Stimulated activated naive CD8-positive, alpha-beta T cell treated with anti-CD3 and anti-CD28 coated beads, Interleukin-15, amount 100 ng/mL, for 72 hours (primary cell): ENCODE measurements at regions not wholly inside any gene's neighbourhood (a gene's known extent, or its start where the extent isn't known, plus 50 kb on each side); places are given as distances from the start of the nearest gene placed in this dataset.
"Not testable (repeated sequence)": the region's sequence is repeated elsewhere in the genome, so short reads cannot be mapped to it uniquely, and the experiment has no call there.

Experiments used
- ATAC-seq: fragments of 150-1000 bp; cut with Tn5 transposase; 2 replicates; pipeline ENCODE4 v1.10.0; 2021; ENCODE audit warnings: mild to moderate bottlenecking, moderate library complexity
- DNase-seq, 2 donors: peaks; one replicate each; pipeline ENCODE4 v3.0.0; 2021 to 2022
- H3K27ac Mint-ChIP-seq, 2 donors: one replicate each; pipeline ENCODE4 v1.8.0; 2022; ENCODE audit warnings: mild to moderate bottlenecking in 2 of 2, mixed read lengths in 2 of 2, moderate library complexity in 2 of 2
- H3K27me3 Mint-ChIP-seq: one replicate; pipeline ENCODE4 v1.8.0; 2022; ENCODE audit warnings: mixed read lengths
- H3K4me1 Mint-ChIP-seq: one replicate; pipeline ENCODE4 v1.8.0; 2022; ENCODE audit warnings: mild to moderate bottlenecking, mixed read lengths
- H3K4me3 Mint-ChIP-seq, 2 donors: one replicate each; pipeline ENCODE4 v1.8.0; 2022; ENCODE audit warnings: mild to moderate bottlenecking in 2 of 2, mixed read lengths in 2 of 2, moderate library complexity in 1 of 2
- H3K9me3 Mint-ChIP-seq, 2 donors: one replicate each; pipeline ENCODE4 v1.8.0; 2022; ENCODE audit warnings: mixed read lengths in 2 of 2

GRCh38 chr6:169406804-169407203 is 153.2 kb upstream of the THBS2 start:
- H3K27me3 Mint-ChIP-seq = peaks cover 12% of the 10 kb centered on the region

DNA sequence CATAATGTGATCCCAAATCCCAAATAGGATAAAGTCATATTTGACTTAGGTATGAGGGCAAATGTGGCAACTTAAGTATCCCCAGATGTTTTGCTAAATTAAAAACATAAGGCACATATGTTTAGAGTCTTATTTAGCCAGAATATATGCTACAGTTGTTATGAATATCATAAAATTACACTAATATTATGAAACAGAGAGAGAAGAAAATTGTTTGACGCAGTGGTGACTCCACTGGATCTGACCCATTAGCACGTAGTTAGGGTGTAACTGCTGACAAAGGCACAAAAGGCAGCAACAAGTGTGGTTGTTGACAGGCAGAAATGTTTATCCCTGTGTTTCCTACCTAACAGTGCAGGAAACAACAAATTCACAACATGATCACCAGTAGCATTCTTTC is 152.4 kb upstream of the THBS2 start:
- Mint-ChIP-seq H3K27ac (no peak overlapping the region), H3K4me1 (no peaks in the 10 kb centered on the region), H3K27me3 (peaks cover 12% of the 10 kb centered on the region), H3K9me3 (no peaks in the 10 kb centered on the region), H3K4me3 (no peak overlapping the region)
- no peak for DNase-seq
- ATAC-seq = no peak

More at GRCh38 chr6:169406804-169407203, 153.2 kb upstream of the THBS2 start:
- H3K27ac Mint-ChIP-seq = no peak overlapping the region
- no peaks in the 10 kb centered on the region for H3K4me1 Mint-ChIP-seq
- H3K4me3 Mint-ChIP-seq = no peak overlapping the region
- no peak for ATAC-seq
- no peaks in the 10 kb centered on the region for H3K9me3 Mint-ChIP-seq
- DNase-seq = no peak

DNA sequence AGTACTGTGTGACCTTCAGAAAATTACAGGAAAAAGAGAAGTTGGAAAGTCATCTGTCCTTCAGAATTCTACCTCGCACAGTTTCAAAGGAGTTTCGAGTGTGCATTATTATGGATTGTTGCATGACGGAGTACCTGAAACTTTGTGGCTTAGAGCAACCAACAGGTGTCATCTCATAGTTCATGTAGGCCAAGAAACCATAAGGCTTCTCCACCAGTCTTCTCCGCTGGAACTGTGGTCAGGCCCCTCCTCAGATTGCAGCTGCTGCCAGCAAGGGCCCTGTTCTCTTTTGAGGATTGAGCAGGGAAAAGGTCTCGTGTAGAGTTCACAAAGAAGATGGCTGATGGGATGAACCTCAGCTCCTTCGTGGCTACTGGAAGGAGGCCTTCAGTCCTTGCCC is 151.2 kb upstream of the THBS2 start:
- no peak for DNase-seq
- no peaks in the 10 kb centered on the region for H3K9me3 Mint-ChIP-seq
- ATAC-seq = no peak
- no peak overlapping the region for H3K27ac Mint-ChIP-seq
- H3K27me3 Mint-ChIP-seq = peaks cover 12% of the 10 kb centered on the region
- no peaks in the 10 kb centered on the region for H3K4me1 Mint-ChIP-seq
- no peak overlapping the region for H3K4me3 Mint-ChIP-seq

GRCh38 chr6:169398342-169399105 is 144.9 kb upstream of the THBS2 start:
- Mint-ChIP-seq H3K9me3 (no peaks in the 10 kb centered on the region), H3K27ac (no peak overlapping the region), H3K27me3 (peaks cover 10% of the 10 kb centered on the region), H3K4me3 (no peak overlapping the region), H3K4me1 (no peaks in the 10 kb centered on the region)
- DNase-seq (no peak), ATAC-seq (no peak)

DNA sequence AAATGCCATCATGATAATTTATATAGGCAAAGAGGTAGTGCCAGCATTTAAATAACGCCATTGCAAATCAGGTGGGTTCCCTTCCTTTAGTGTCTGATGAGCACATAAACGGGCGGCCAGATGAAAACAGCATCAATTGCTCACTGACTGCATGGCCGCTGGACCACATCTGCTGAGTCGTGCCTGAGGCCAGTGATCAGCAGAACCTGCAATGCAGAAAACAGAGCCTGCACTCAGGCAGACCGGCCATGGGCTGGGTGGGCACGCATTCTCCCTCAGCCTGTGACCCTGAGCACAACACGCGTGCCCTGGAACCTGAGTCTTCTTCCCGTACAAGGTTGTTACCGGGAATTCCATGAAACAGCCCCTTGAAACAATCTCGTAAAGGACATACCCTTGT is 144.0 kb upstream of the THBS2 start:
- Mint-ChIP-seq H3K9me3 (peaks cover 0 to under 1% of the 10 kb centered on the region in 2 donors), H3K4me1 (no peaks in the 10 kb centered on the region), H3K27ac (no peak overlapping the region), H3K4me3 (no peak overlapping the region), H3K27me3 (peaks cover 9% of the 10 kb centered on the region)
- ATAC-seq (no peak), DNase-seq (no peak)

DNA sequence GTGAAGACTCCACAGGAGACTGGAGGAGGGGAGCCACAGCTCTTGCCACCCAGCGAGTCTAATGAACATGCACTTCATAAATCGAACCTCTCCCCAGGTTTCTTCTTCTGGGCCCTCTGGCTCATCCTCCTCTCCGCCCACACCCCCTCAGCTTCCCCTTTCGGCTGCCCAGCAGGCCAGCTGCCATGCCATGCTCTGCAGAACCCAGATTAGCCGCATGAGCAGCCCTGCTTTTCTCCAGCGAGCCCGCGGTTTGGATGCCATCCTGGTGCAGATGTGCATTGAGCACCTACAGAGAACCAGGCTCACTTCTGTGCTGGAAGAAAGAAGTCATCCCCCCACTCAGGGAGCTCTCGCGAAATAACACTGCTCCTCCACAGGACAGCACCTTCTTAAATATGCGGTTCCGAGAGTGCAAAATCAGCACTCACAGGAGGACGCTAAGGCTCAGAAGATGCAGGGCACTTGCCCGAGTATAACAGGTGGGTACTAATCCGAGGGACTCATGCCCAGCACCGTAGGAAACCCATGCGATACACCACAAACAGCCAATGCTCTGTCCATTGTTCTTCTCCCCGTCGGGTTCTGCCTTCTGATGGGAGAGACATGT is 143.0 kb upstream of the THBS2 start:
- ATAC-seq (no peak), DNase-seq (no peak)
- no peak overlapping the region for H3K4me3 Mint-ChIP-seq
- H3K9me3 Mint-ChIP-seq = peaks cover 0 to 10% of the 10 kb centered on the region in 2 donors
- H3K27ac Mint-ChIP-seq = no peak overlapping the region
- H3K27me3 Mint-ChIP-seq = peaks cover 9% of the 10 kb centered on the region
- H3K4me1 Mint-ChIP-seq = no peaks in the 10 kb centered on the region

DNA sequence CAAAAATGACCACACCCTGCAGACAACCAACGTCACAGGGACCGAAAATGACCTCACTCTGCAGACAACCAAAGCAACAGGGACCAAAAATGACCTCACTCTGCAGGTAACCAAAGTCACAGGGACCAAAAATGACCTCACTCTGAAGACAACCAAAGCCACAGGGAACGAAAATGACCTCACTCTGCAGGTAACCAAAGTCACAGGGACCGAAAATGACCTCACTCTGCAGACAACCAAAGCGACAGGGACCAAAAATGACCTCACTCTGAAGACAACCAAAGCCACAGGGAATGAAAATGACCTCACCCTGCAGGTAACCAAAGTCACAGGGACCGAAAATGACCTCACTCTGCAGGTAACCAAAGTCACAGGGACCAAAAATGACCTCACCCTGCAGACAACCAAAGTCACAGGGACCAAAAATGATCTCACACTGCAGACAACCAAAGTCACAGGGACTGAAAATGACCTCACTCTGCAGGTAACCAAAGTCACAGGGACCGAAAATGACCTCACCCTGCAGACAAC is 142.4 kb upstream of the THBS2 start:
- not testable (repeated sequence) for ATAC-seq, DNase-seq, H3K4me1 Mint-ChIP-seq

GRCh38 chr6:169395080-169395805 is 141.6 kb upstream of the THBS2 start:
- Mint-ChIP-seq H3K4me3 (no peak overlapping the region), H3K9me3 (peaks cover 0 to 13% of the 10 kb centered on the region in 2 donors), H3K4me1 (no peaks in the 10 kb centered on the region), H3K27ac (no peak overlapping the region), H3K27me3 (peaks cover 9% of the 10 kb centered on the region)
- ATAC-seq (no peak), DNase-seq (no peak)

More for the DNA sequence above, 142.4 kb upstream of the THBS2 start:
- H3K27me3 Mint-ChIP-seq, H3K4me3 Mint-ChIP-seq, H3K27ac Mint-ChIP-seq: not testable (repeated sequence)
- H3K9me3 Mint-ChIP-seq = peaks cover 0 to 11% of the 10 kb centered on the region in 2 donors

- H3K27me3 Mint-ChIP-seq = peaks cover 21% of the 10 kb centered on the region
- H3K9me3 Mint-ChIP-seq = peaks cover 9 to 28% of the 10 kb centered on the region in 2 donors
- no peak for DNase-seq
- H3K4me3 Mint-ChIP-seq = no peak overlapping the region
- H3K4me1 Mint-ChIP-seq = no peaks in the 10 kb centered on the region
- ATAC-seq = no peak
- H3K27ac Mint-ChIP-seq = no peak overlapping the region
These were observed 140.1 kb upstream of the THBS2 start for GRCh38 chr6:169393753-169394152.

GRCh38 chr6:169391473-169392071 is 137.9 kb upstream of the THBS2 start:
- Mint-ChIP-seq H3K27ac (no peak overlapping the region), H3K9me3 (peaks cover 9 to 31% of the 10 kb centered on the region in 2 donors), H3K27me3 (peaks cover 26% of the 10 kb centered on the region), H3K4me1 (no peaks in the 10 kb centered on the region), H3K4me3 (no peak overlapping the region)
- ATAC-seq (no peak), DNase-seq (no peak)

GRCh38 chr6:169388395-169389166 is 134.9 kb upstream of the THBS2 start:
- DNase-seq = no peak
- peaks cover 27% of the 10 kb centered on the region for H3K27me3 Mint-ChIP-seq
- no peak overlapping the region for H3K4me3 Mint-ChIP-seq
- no peak overlapping the region for H3K27ac Mint-ChIP-seq
- H3K4me1 Mint-ChIP-seq = no peaks in the 10 kb centered on the region
- ATAC-seq = no peak
- peaks cover 13 to 39% of the 10 kb centered on the region in 2 donors for H3K9me3 Mint-ChIP-seq

- DNase-seq (no peak), ATAC-seq (no peak)
- Mint-ChIP-seq H3K27ac (peak overlapping the region; percentile 27 to 56), H3K9me3 (peaks cover 13 to 43% of the 10 kb centered on the region in 2 donors), H3K27me3 (peaks cover 20% of the 10 kb centered on the region), H3K4me3 (no peak overlapping the region), H3K4me1 (no peaks in the 10 kb centered on the region)
These were observed 134.2 kb upstream of the THBS2 start for GRCh38 chr6:169387809-169388383.

GRCh38 chr6:169386411-169387057 is 132.9 kb upstream of the THBS2 start:
- DNase-seq (no peak), ATAC-seq (no peak)
- Mint-ChIP-seq H3K4me3 (no peak overlapping the region), H3K27me3 (peaks cover 20% of the 10 kb centered on the region), H3K4me1 (no peaks in the 10 kb centered on the region), H3K9me3 (peaks cover 13 to 32% of the 10 kb centered on the region in 2 donors), H3K27ac (no peak overlapping the region)

DNA sequence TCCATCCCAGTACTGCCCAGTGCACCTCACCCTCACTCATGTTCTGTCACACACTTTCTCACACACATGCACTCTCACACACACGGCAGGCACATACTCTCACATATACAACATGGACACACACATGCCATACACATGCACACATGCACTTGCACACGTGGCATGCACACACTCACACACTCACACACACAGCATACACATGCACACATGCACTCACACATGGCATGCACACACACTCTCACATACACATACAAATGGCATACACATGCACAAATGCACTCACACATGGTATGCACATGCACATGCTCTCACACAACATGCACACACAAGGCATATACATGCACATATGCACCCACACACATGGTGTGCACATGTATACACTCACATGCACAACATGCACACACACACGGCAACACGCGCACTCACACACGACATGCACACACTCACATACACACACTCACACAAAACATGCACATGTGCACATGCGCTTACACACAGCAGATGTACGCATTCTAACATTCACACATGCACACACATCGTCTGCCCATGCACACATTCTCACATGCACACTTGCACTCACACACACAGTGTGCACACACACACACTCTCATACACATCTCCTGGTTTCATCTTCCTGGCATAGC is 131.7 kb upstream of the THBS2 start:
- H3K4me3 Mint-ChIP-seq = no peak overlapping the region
- peaks cover 13 to 31% of the 10 kb centered on the region in 2 donors for H3K9me3 Mint-ChIP-seq
- H3K4me1 Mint-ChIP-seq = no peaks in the 10 kb centered on the region
- DNase-seq (no peak), ATAC-seq (no peak)
- H3K27ac Mint-ChIP-seq = no peak overlapping the region
- peaks cover 20% of the 10 kb centered on the region for H3K27me3 Mint-ChIP-seq
